GM12878 (cell line): ENCODE measurements at regions not wholly inside any gene's neighbourhood (a gene's known extent, or its start where the extent isn't known, plus 50 kb on each side); places are given as distances from the start of the nearest gene placed in this dataset.
A peak's percentile ranks its signal among the peaks of the same experiment; 100 is the strongest.

Experiments
- ATAC-seq: fragments of 200-7000 bp; cut with Tn5 transposase; 3 replicates; pipeline ENCODE4 v1.9.1; 2020; ENCODE audit warnings: mild to moderate bottlenecking, moderate library complexity
- BruUV-seq: library from RNA; stranded (reverse); fragments of 400-500 nt; replicated peaks from 2 replicates; lab custom pipeline; 2021; lab: Mats Ljungman, UMichigan
- CTCF ChIA-PET: fragments of 300-600 bp; sonication (Branson Sonifier 250); formaldehyde crosslinking; extraction: SDS; loops from one replicate; lab custom pipeline; 2021; ENCODE audit warnings: inconsistent platforms; lab: Yijun Ruan, JAX
- POLR2A ChIA-PET: fragments of 350-600 bp; formaldehyde crosslinking; extraction: SDS; loops from one replicate; lab custom pipeline; 2021; ENCODE audit warnings: inconsistent platforms; lab: Charles Lee
- RAD21 ChIA-PET: fragments of 300-600 bp; sonication (Branson Sonifier 250); formaldehyde crosslinking; loops from one replicate; lab custom pipeline; 2023; ENCODE audit warnings: antibody characterized with exemption; ENCODE audit not compliant: unreplicated experiment; lab: Charles Lee
- SMC1A ChIA-PET: fragments of 300-600 bp; sonication (Branson Sonifier 250); formaldehyde crosslinking; loops from one replicate; lab custom pipeline; 2023; ENCODE audit not compliant: unreplicated experiment, uncharacterized antibody; lab: Charles Lee
- DNase-seq: peaks from one replicate; pipeline ENCODE4 v3.0.0-alpha.2; 2011; ENCODE audit warnings: low read depth, low spot score
- FAIRE-seq: peaks from 3 replicates; lab custom pipeline; 2011; peaks lifted over from hg19 to GRCh38; lab: Jason Lieb, UNC
- H2AFZ ChIP-seq: 2 replicates; pipeline ENCODE4 v1.6.0; 2011; ENCODE audit warnings: low read depth, low read length, control low read depth; ENCODE audit not compliant: control insufficient read depth
- H3K27ac ChIP-seq: 2 replicates; pipeline ENCODE4 v1.5.1; 2011; ENCODE audit warnings: control low read depth; ENCODE audit not compliant: control insufficient read depth, insufficient read depth
- H3K27me3 ChIP-seq, 2 experiments: replicated peaks in 1 of 2; 2 replicates each; pipeline versions ENCODE4 v1.6.0 to v1.6.1; 2011; ENCODE audit warnings: low read length in 1 of 2; ENCODE audit not compliant: control insufficient read depth in 2 of 2, insufficient read depth in 2 of 2
- H3K36me3 ChIP-seq, 2 experiments: 2 replicates each; pipeline ENCODE4 v1.5.1; 2011; ENCODE audit warnings: low read length in 1 of 2; ENCODE audit not compliant: control insufficient read depth in 2 of 2, insufficient read depth in 2 of 2
- H3K4me1 ChIP-seq: 2 replicates; pipeline ENCODE4 v1.6.1; 2011; ENCODE audit warnings: mild to moderate bottlenecking, low read length, moderate library complexity, mixed read lengths; ENCODE audit not compliant: control insufficient read depth, insufficient read depth
- H3K4me2 ChIP-seq: 2 replicates; pipeline ENCODE4 v1.6.0; 2011; ENCODE audit warnings: control low read depth; ENCODE audit not compliant: control insufficient read depth, insufficient read depth
- H3K4me3 ChIP-seq: fragments of 200-600 bp; sonication (generic); 2 replicates; pipeline ENCODE4 v1.5.1; 2016
- H3K79me2 ChIP-seq: 2 replicates; pipeline ENCODE4 v1.6.0; 2011; ENCODE audit warnings: low read length; ENCODE audit not compliant: control insufficient read depth, insufficient read depth
- H3K9ac ChIP-seq: 2 replicates; pipeline ENCODE4 v1.8.0; 2011; ENCODE audit warnings: low read length, control low read depth, mixed read lengths; ENCODE audit not compliant: control insufficient read depth, insufficient read depth
- H3K9me3 ChIP-seq: replicated peaks from 3 replicates; pipeline ENCODE4 v1.5.1; 2011; ENCODE audit warnings: mild to moderate bottlenecking, low read length; ENCODE audit not compliant: control insufficient read depth, insufficient read depth
- H4K20me1 ChIP-seq: 2 replicates; pipeline ENCODE4 v1.6.0; 2011; ENCODE audit not compliant: control insufficient read depth, insufficient read depth
- EED ChIP-seq: sonication (generic); IDR thresholded peaks from 2 replicates; pipeline ENCODE4 v1.6.1; 2016; ENCODE audit warnings: antibody characterized with exemption, low read depth
- ETV6 ChIP-seq, 2 experiments: fragments of 450-650 bp in 1 of 2; IDR thresholded peaks in 1 of 2; conservative IDR thresholded peaks in 1 of 2; 2 replicates each; pipeline ENCODE4 v1.6.1; 2014; ENCODE audit warnings: antibody characterized with exemption in 1 of 2, borderline replicate concordance in 1 of 2, low read depth in 1 of 2, mild to moderate bottlenecking in 1 of 2, moderate library complexity in 1 of 2
- IKZF2 ChIP-seq, 2 experiments: fragments of 450-650 bp; IDR thresholded peaks; 2 replicates each; pipeline ENCODE4 v1.6.1; 2017; ENCODE audit warnings: mild to moderate bottlenecking in 2 of 2, moderate library complexity in 2 of 2
- JUND ChIP-seq: IDR thresholded peaks from 2 replicates; pipeline ENCODE4 v1.6.1; 2012; ENCODE audit warnings: low read depth, mild to moderate bottlenecking, low read length, improper control_type of control experiment, moderate library complexity
- MEF2B ChIP-seq: fragments of 450-650 bp; IDR thresholded peaks from 2 replicates; pipeline ENCODE4 v1.6.1; 2018; ENCODE audit warnings: mild to moderate bottlenecking, moderate library complexity; ENCODE audit not compliant: partially characterized antibody, poor library complexity, severe bottlenecking
- SUZ12 ChIP-seq: fragments of 200-600 bp; sonication (generic); IDR thresholded peaks from one replicate; pipeline ENCODE4 v1.6.1; 2018; ENCODE audit warnings: antibody characterized with exemption, mild to moderate bottlenecking; ENCODE audit not compliant: unreplicated experiment
- ZNF24 ChIP-seq: fragments of 450-650 bp; IDR thresholded peaks from 2 replicates; pipeline ENCODE4 v1.6.1; 2017; ENCODE audit warnings: antibody characterized with exemption, mild to moderate bottlenecking
- WGBS: methylation state at CpG from one replicate; pipeline ENCODE4 v1.1.6; 2016; ENCODE audit warnings: low lambda C conversion rate; ENCODE audit not compliant: insufficient replicate concordance, insufficient coverage; ENCODE audit errors: missing lambda C conversion rate; 5-methylcytosine and 5-hydroxymethylcytosine counted together
- in situ Hi-C: fragments of 300-500 bp; cut with MboI; formaldehyde crosslinking; loops from 9 replicates; pipeline ENCODE4 v1.14.3; 2018; ENCODE audit warnings: mixed read lengths
- intact Hi-C: fragments of 100-400 bp; cut with micrococcal nuclease; formaldehyde crosslinking; loops from one replicate; pipeline ENCODE4 v1.14.2; 2022; ENCODE audit not compliant: unreplicated experiment

- in situ Hi-C loops = loop anchor here (25.0 kb wide), 1 partner anchor 771 kb away; no protein-coding TSS in a partner anchor
- no peak for FAIRE-seq
Measured at GRCh38 chr11:16607675-16608644, 130.5 kb upstream of the C11orf58 start.

GRCh38 chr11:16606784-16607674 lies 131.4 kb upstream of the C11orf58 start:
- peaks cover 20 to 54% of the 10 kb centered on the region in 2 experiments for H3K27me3 ChIP-seq
- intact Hi-C loops = loop anchor here (2.0 to 5.0 kb wide), 2 partner anchors 416 to 835 kb away; no protein-coding TSS in a partner anchor
- H3K36me3 ChIP-seq = no peaks in the 10 kb centered on the region
- H3K27ac ChIP-seq = no peak overlapping the region
- ATAC-seq (no peak), DNase-seq (no peak), FAIRE-seq (no peak)
- no peak overlapping the region for H2AFZ ChIP-seq
- ChIA-PET POLR2A (no interaction called here), CTCF (no interaction called here), SMC1A (no interaction called here), RAD21 (no interaction called here)
- no peaks in the 10 kb centered on the region; the same call in 2 of the 3 replicates for H3K9me3 ChIP-seq
- H3K79me2 ChIP-seq = no peaks in the 10 kb centered on the region
- H3K9ac ChIP-seq = no peak overlapping the region
- no TSS peak for BruUV-seq
- WGBS = 30% methylated on average over 51 of the region's 81 CpGs
- no peaks in the 10 kb centered on the region for H4K20me1 ChIP-seq
- no peak overlapping the region; the same call in 1 of the 2 replicates for H3K4me2 ChIP-seq
- no peaks in the 10 kb centered on the region for H3K4me1 ChIP-seq
- H3K4me3 ChIP-seq = no peak overlapping the region
- TF ChIP-seq EED = no peak
- no peak for TF ChIP-seq JUND
- no peak for TF ChIP-seq ZNF24
- no peak for TF ChIP-seq ETV6 (conservative IDR thresholded peaks at IDR 0.05 in 1 of 2, IDR thresholded peaks at IDR 0.05 in 1 of 2; ENCODE audit: borderline replicate concordance in 1 of 2, low read depth in 1 of 2)
- TF ChIP-seq SUZ12 = peak; percentile 89
- in situ Hi-C loops = loop anchor here (25.0 kb wide), 1 partner anchor 770 kb away; no protein-coding TSS in a partner anchor

More at GRCh38 chr11:16607675-16608644, 130.5 kb upstream of the C11orf58 start:
- SMC1A ChIA-PET = no interaction called here
- RAD21 ChIA-PET = no interaction called here
- intact Hi-C loops = loop anchor here (2.0 to 5.0 kb wide), 2 partner anchors 417 to 836 kb away; no protein-coding TSS in a partner anchor
- Histone ChIP-seq H3K4me1 (no peaks in the 10 kb centered on the region), H2AFZ (no peak overlapping the region), H3K9me3 (no peaks in the 10 kb centered on the region; the same call in 2 of the 3 replicates), H3K79me2 (no peaks in the 10 kb centered on the region), H3K27me3 (peaks cover 23 to 60% of the 10 kb centered on the region in 2 experiments), H3K4me3 (no peak overlapping the region), H3K4me2 (no peak overlapping the region), H4K20me1 (no peaks in the 10 kb centered on the region), H3K27ac (no peak overlapping the region), H3K9ac (no peak overlapping the region), H3K36me3 (no peaks in the 10 kb centered on the region)
- TF ChIP-seq IKZF2 (IDR thresholded peaks at IDR 0.05) (no peak), MEF2B (no peak)
- ATAC-seq (no peak), DNase-seq (no peak)
- CTCF ChIA-PET = interaction anchor here (0.7 kb wide), 2 partner anchors 177 to 417 kb away, joined by 3 to 4 read pairs; no protein-coding TSS in a partner anchor
- 17% methylated on average over 21 of the region's 25 CpGs for WGBS
- POLR2A ChIA-PET = no interaction called here
- no TSS peak for BruUV-seq
